Activated CD4-positive, CD25-positive, alpha-beta regulatory T cell treated with anti-CD3 and anti-CD28 coated beads, Interleukin-2, amount 50 U/mL, for 24 hours (primary cell): ENCODE measurements at regions not wholly inside any gene's neighbourhood (a gene's known extent, or its start where the extent isn't known, plus 50 kb on each side); places are given as distances from the start of the nearest gene placed in this dataset.

Experiments used
- ATAC-seq, 2 donors: fragments of 150-1000 bp; cut with Tn5 transposase; one replicate each; pipeline ENCODE4 v1.10.0; 2021; ENCODE audit warnings: mild to moderate bottlenecking in 1 of 2, moderate library complexity in 1 of 2

GRCh38 chr9:91161465-91162300, 200.0 kb downstream of the AUH start:
- no peak for ATAC-seq

DNA sequence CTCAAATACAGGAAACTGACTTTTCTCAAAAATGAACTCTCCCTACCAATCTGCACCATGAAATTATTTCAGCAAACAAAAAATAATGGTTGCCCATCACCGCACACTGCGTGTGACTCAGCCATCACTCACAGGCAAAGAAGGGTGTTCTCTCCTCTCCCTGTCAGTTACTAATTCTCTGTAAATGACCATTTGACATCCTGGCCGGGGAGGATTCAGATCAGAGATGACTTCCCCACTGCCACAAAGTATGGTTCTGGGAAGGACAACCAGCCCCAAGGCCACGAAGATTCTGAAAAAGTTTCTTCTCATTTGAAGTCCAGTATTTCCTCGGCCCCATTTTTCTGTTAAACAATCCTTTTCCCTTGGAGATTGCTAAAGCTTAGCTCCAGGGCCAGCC, 199.4 kb downstream of the AUH start:
- peak; percentile 56 to 65 for ATAC-seq

DNA sequence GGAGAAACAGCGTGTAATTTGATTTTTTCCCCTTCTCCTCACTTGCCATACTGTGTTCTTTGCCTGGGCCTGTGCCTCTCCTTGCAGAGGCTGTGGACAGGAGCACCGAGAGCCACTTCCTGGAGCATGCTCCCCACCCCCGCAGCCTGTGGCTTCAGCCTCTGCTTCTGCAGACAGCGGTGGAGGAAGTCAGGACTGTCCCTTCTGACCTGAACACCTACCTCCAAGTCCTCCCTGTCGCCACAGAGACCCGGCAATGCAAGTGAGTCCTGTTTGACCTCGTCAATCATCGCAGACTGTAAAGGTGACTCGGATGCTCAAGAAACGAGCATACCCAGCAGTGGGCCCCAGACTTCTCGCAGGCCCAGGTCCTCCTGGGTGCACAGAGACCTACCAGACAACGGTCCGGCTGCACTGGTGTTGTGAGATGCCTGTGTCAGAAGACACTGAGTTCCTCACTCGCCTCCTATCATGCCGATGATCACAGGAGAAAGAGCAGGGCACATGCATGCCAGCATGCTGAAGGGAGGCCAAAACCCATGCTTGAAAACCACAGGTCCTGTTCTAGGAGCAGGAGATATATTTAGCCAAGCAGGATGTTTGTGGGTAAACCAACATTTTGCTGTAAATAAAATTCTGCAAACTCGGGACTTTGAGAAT, 198.8 kb downstream of the AUH start:
- ATAC-seq, result peak; percentile 11 to 30

DNA sequence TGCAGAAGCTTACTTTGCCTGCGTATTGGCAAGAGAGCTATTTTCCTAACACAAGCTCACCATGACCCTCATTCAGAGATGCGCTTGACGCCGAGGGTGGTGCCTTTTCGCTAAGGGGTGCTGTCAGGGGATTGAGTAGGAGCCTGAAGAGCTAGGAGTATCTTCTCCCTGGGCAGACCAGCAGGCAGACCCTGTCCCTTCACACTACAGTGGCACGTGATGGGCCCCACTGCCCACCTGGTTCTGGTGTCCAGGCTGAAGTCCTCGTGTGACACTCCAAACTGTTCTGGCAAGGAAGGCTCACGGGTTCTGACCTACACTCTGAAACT, 198.3 kb downstream of the AUH start:
- no peak for ATAC-seq

DNA sequence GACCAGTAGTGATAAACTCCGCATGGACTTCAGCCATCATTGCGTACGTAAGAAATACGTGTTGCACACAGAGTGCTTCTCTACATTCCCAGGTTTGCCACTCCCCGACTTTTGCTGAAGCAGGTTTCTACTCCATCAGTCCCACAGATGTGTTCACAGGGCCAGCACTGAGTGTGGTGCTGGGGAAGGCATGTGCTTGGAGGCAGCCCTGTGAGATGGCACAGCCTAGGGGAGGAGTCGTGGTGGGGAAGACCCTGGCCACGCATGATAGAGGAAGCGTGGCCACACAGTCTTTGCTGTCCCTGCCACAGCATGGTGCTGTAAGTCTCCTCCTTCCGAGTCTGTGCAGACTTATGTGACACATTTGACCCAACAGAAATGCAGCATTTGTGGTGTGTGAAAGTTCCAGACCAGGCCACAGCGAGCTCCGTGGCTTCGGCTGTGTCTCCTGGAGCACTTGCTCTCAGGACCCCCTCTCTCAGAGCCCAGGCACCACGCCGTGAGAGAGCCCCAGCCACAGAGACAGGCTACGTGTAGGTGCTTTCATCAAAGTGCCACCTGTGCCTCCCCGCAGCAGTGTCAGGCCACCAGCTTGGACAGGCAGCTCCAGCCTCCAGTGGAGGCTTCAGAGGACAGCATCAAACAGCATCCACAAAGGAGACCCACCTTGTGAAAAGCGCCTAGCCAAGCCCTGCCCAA, 197.8 kb downstream of the AUH start:
- no peak for ATAC-seq
